ENCODE measurements at regions not wholly inside any gene's neighbourhood (a gene's known extent, or its start where the extent isn't known, plus 50 kb on each side); places are given as distances from the start of the nearest gene placed in this dataset.
A peak's percentile ranks its signal among the peaks of the same experiment; 100 is the strongest.

DNA sequence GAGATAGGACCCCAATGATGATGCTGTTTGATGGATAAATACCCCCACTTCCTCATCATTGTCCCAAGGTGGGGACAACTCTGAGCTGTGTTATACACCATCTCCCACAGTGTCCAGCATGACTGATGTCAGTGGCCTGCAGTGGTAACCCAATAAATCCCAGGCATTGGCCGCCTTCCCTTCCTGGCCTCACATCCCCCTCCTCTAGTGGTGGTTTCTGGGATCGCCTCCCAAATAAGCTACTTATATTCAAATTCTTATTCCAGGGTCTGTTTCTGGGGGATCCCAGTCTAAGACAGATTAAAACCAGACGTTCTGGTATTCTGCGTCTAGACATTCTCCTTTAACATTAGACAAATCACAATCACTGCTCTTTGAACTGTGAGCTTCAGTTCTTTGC lies 90.6 kb downstream of the SCP2D1 start:
- FAIRE-seq (no peak), ATAC-seq (no peak), DNase-seq (ENCODE audit: extremely low read depth in 1 of 4, low spot score in 3 of 4) (peak in 2 of 4 experiments; percentile 2 to 7)
- ChIA-PET POLR2A (no interaction called here), CTCF (ENCODE audit: low intra/inter-chr PET ratio) (no interaction called here)
- H3K9ac ChIP-seq (ENCODE audit: insufficient read depth in 1 of 2, low read depth in 2 of 2, low read length in 2 of 2), result no peak overlapping the region
- no peaks in the 10 kb centered on the region for H3K27me3 ChIP-seq (ENCODE audit: control insufficient read depth in 2 of 2, insufficient read depth in 2 of 2, low read length in 2 of 2)
- 0% methylated on average over 4 of the region's 4 CpGs for WGBS (ENCODE audit: insufficient coverage, low coverage, missing lambda C conversion rate)
- no peak overlapping the region for H2AFZ ChIP-seq (ENCODE audit: low read depth, low read length)
- H3K36me3 ChIP-seq (ENCODE audit: control insufficient read depth, insufficient read depth, low read length), result no peaks in the 10 kb centered on the region
- BruUV-seq (replicated peaks), result no TSS peak
- TF ChIP-seq, protein P1, sequence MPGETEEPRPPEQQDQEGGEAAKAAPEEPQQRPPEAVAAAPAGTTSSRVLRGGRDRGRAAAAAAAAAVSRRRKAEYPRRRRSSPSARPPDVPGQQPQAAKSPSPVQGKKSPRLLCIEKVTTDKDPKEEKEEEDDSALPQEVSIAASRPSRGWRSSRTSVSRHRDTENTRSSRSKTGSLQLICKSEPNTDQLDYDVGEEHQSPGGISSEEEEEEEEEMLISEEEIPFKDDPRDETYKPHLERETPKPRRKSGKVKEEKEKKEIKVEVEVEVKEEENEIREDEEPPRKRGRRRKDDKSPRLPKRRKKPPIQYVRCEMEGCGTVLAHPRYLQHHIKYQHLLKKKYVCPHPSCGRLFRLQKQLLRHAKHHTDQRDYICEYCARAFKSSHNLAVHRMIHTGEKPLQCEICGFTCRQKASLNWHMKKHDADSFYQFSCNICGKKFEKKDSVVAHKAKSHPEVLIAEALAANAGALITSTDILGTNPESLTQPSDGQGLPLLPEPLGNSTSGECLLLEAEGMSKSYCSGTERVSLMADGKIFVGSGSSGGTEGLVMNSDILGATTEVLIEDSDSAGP (CRISPR knock-in tag; IDR thresholded peaks at IDR 0.05), result no peak
- TF ChIP-seq EWSR1 (IDR thresholded peaks at IDR 0.05; ENCODE audit: borderline replicate concordance, low read depth, partially characterized antibody), result no peak
- peak in 1 of 3 experiments; percentile 34; a peak in 3 of 6 replicates for TF ChIP-seq CTCF (IDR thresholded peaks at IDR 0.05 in 2 of 3, conservative IDR thresholded peaks at IDR 0.05 in 1 of 3; ENCODE audit: insufficient read depth in 2 of 3, low read depth in 1 of 3, low read length in 3 of 3)
- in situ Hi-C loops (cut with MboI) (no loop called here), intact Hi-C loops (cut with micrococcal nuclease) (no loop called here)
- no peaks in the 10 kb centered on the region for H3K9me1 ChIP-seq (ENCODE audit: control insufficient read depth, insufficient read depth, low read length)
- H3K27ac ChIP-seq (ENCODE audit: extremely low read depth, low read depth, low read length), result no peak overlapping the region
- H3K79me2 ChIP-seq (ENCODE audit: control insufficient read depth, insufficient read depth, low read length), result no peaks in the 10 kb centered on the region; the same call in 2 of the 3 replicates
- no peaks in the 10 kb centered on the region for H3K9me3 ChIP-seq (replicated peaks; ENCODE audit: control insufficient read depth, insufficient read depth, low read depth, low read length)
- no peaks in the 10 kb centered on the region for H4K20me1 ChIP-seq (replicated peaks; ENCODE audit: control insufficient read depth, insufficient read depth, low read length)
- H3K4me2 ChIP-seq (ENCODE audit: insufficient read depth, low read length), result no peak overlapping the region
- no peaks in the 10 kb centered on the region for H3K4me1 ChIP-seq (replicated peaks in 1 of 2; ENCODE audit: control insufficient read depth in 2 of 2, insufficient read depth in 2 of 2, low read length in 2 of 2)
- no peak overlapping the region for H3K4me3 ChIP-seq
